Mammary epithelial cell (primary cell): ENCODE measurements at regions not wholly inside any gene's neighbourhood (a gene's known extent, or its start where the extent isn't known, plus 50 kb on each side); places are given as distances from the start of the nearest gene placed in this dataset.

Experiments
- CTCF ChIP-seq, 2 donors: IDR thresholded peaks in 1 of 2; conservative IDR thresholded peaks in 1 of 2; 2 replicates each; pipeline ENCODE4 v1.5.1; 2011 to 2012; ENCODE audit warnings: inconsistent platforms in 2 of 2, low read length in 2 of 2, mild to moderate bottlenecking in 2 of 2, control low read depth in 1 of 2, low read depth in 1 of 2; ENCODE audit not compliant: insufficient read depth in 1 of 2; ENCODE audit errors: extremely low read depth in 1 of 2
- EZH2 ChIP-seq: IDR thresholded peaks from 2 replicates; pipeline ENCODE4 v1.6.1; 2012; ENCODE audit warnings: low read length, inconsistent platforms, borderline replicate concordance

- TF ChIP-seq CTCF (conservative IDR thresholded peaks at IDR 0.05 in 1 of 2, IDR thresholded peaks at IDR 0.05 in 1 of 2; ENCODE audit: extremely low read depth in 1 of 2, insufficient read depth in 1 of 2, low read depth in 1 of 2, low read length in 2 of 2) = no peak
- no peak for TF ChIP-seq EZH2
These were observed 185.8 kb upstream of the CFAP20DC start for GRCh38 chr3:59235634-59236012.
